WTC11 (cell line): ENCODE measurements at regions not wholly inside any gene's neighbourhood (a gene's known extent, or its start where the extent isn't known, plus 50 kb on each side); places are given as distances from the start of the nearest gene placed in this dataset.

ENCODE experiments used
- ATAC-seq: fragments of 200-7000 bp; cut with Tn5 transposase; 2 replicates; pipeline ENCODE4 v1.10.0; 2021; ENCODE audit warnings: mild to moderate bottlenecking, moderate library complexity
- CTCF ChIA-PET: fragments of 300-600 bp; sonication (Branson Sonifier 250); formaldehyde crosslinking; loops from one replicate; lab custom pipeline; 2021; ENCODE audit warnings: antibody characterized with exemption; lab: Charles Lee
- POLR2A ChIA-PET: fragments of 350-600 bp; sonication (Branson Sonifier 250); formaldehyde crosslinking; loops from one replicate; lab custom pipeline; 2021; ENCODE audit warnings: antibody characterized with exemption; lab: Charles Lee
- DNase-seq: peaks from one replicate; pipeline ENCODE4 v3.0.0; 2021; ENCODE audit warnings: low spot score
- H3K27ac Mint-ChIP-seq: 2 replicates; pipeline ENCODE4 v1.8.0; 2021; ENCODE audit warnings: mixed read lengths
- H3K27me3 Mint-ChIP-seq: 2 replicates; pipeline ENCODE4 v1.8.0; 2021; ENCODE audit warnings: low read depth, mild to moderate bottlenecking, moderate library complexity, mixed read lengths
- H3K36me3 Mint-ChIP-seq: 2 replicates; pipeline ENCODE4 v1.8.0; 2021; ENCODE audit warnings: mixed read lengths
- H3K4me1 Mint-ChIP-seq: 2 replicates; pipeline ENCODE4 v1.8.0; 2022; ENCODE audit warnings: mixed read lengths
- H3K4me3 Mint-ChIP-seq: 2 replicates; pipeline ENCODE4 v1.8.0; 2021; ENCODE audit warnings: mild to moderate bottlenecking, moderate library complexity, mixed read lengths
- H3K9me3 Mint-ChIP-seq: 2 replicates; pipeline ENCODE4 v1.8.0; 2021; ENCODE audit warnings: mixed read lengths
- AFF4 ChIP-seq: sonication (generic); formaldehyde crosslinking; IDR thresholded peaks from 2 replicates; pipeline ENCODE4 v1.8.1; 2023; ENCODE audit warnings: mild to moderate bottlenecking, missing genetic modification reagents, borderline replicate concordance
- ESRRA ChIP-seq: sonication (generic); formaldehyde crosslinking; IDR thresholded peaks from 2 replicates; pipeline ENCODE4 v1.8.1; 2022; ENCODE audit warnings: mild to moderate bottlenecking, missing genetic modification reagents, borderline replicate concordance
- GRHL2 ChIP-seq: fragments of 250-450 bp; sonication (Bioruptor Pico); IDR thresholded peaks from 2 replicates; pipeline ENCODE4 v1.8.0; 2022; ENCODE audit warnings: mild to moderate bottlenecking, moderate library complexity; ENCODE audit not compliant: insufficient replicate concordance, severe bottlenecking
- JAZF1 ChIP-seq: fragments of 250-450 bp; sonication (Bioruptor Pico); IDR thresholded peaks from 2 replicates; pipeline ENCODE4 v1.9.0; 2021; ENCODE audit warnings: moderate library complexity, mild to moderate bottlenecking, inconsistent platforms
- NFATC4 ChIP-seq: fragments of 250-450 bp; sonication (Bioruptor Pico); IDR thresholded peaks from 2 replicates; pipeline ENCODE4 v1.9.0; 2021; ENCODE audit warnings: mild to moderate bottlenecking
- NR2C2 ChIP-seq: sonication (generic); formaldehyde crosslinking; IDR thresholded peaks from 2 replicates; pipeline ENCODE4 v1.8.0; 2022; ENCODE audit warnings: mild to moderate bottlenecking, missing genetic modification reagents
- RELA ChIP-seq: sonication (generic); formaldehyde crosslinking; IDR thresholded peaks from 2 replicates; pipeline ENCODE4 v1.8.1; 2022; ENCODE audit warnings: missing genetic modification reagents, mild to moderate bottlenecking, borderline replicate concordance
- TCF7 ChIP-seq: sonication (generic); formaldehyde crosslinking; IDR thresholded peaks from 2 replicates; pipeline ENCODE4 v1.8.0; 2022; ENCODE audit warnings: mild to moderate bottlenecking, low read depth, missing genetic modification reagents, moderate library complexity
- ZNF396 ChIP-seq: fragments of 250-450 bp; sonication (Bioruptor Pico); IDR thresholded peaks from 2 replicates; pipeline ENCODE4 v1.8.0; 2021; ENCODE audit warnings: mild to moderate bottlenecking, moderate library complexity, borderline replicate concordance
- ZNF423 ChIP-seq: fragments of 250-450 bp; sonication (Bioruptor Pico); IDR thresholded peaks from 2 replicates; pipeline ENCODE4 v2.1.2; 2022; ENCODE audit warnings: mild to moderate bottlenecking, moderate library complexity

GRCh38 chr1:84048820-84049219, 49.9 kb upstream of the TTLL7 start:
- Mint-ChIP-seq H3K36me3 (no peaks in the 10 kb centered on the region), H3K27ac (no peak overlapping the region), H3K27me3 (peaks cover 13% of the 10 kb centered on the region), H3K9me3 (no peaks in the 10 kb centered on the region), H3K4me1 (no peaks in the 10 kb centered on the region), H3K4me3 (no peak overlapping the region)
- TF ChIP-seq TCF7 (CRISPR knock-in tag) (no peak), NFATC4 (no peak), RELA (no peak), ZNF423 (CRISPR knock-in tag) (no peak), NR2C2 (no peak), GRHL2 (CRISPR knock-in tag) (no peak), JAZF1 (CRISPR knock-in tag) (no peak), ESRRA (CRISPR knock-in tag) (no peak), ZNF396 (CRISPR knock-in tag) (no peak), AFF4 (no peak)
- ChIA-PET CTCF (no interaction called here), POLR2A (interaction anchor here (0.9 kb wide), 1 partner anchor 12 kb away, joined by 3 read pairs; no protein-coding TSS in a partner anchor)
- DNase-seq (no peak), ATAC-seq (no peak)
